OCI-M1 (cell line): ENCODE measurements at regions not wholly inside any gene's neighbourhood (a gene's known extent, or its start where the extent isn't known, plus 50 kb on each side); places are given as distances from the start of the nearest gene placed in this dataset.
"Not testable (repeated sequence)": the region's sequence is repeated elsewhere in the genome, so short reads cannot be mapped to it uniquely, and the experiment has no call there.

Source experiments
- DNase-seq: peaks from one replicate; lab custom pipeline; 2025; lab: John Stamatoyannopoulos, UW

GRCh38 chr3:145906755-145907154 is 254.2 kb downstream of the PLOD2 start:
- peak; percentile 13 for DNase-seq

GRCh38 chr3:145911016-145911415 is 250.0 kb downstream of the PLOD2 start:
- no peak for DNase-seq

- DNase-seq = no peak
Observed at GRCh38 chr3:145915787-145916186, 245.2 kb downstream of the PLOD2 start.

GRCh38 chr3:145927736-145928135 is 233.2 kb downstream of the PLOD2 start:
- DNase-seq = not testable (repeated sequence)

GRCh38 chr3:145936971-145937370 is 224.0 kb downstream of the PLOD2 start:
- no peak for DNase-seq

GRCh38 chr3:145939431-145939830 is 221.6 kb downstream of the PLOD2 start:
- no peak for DNase-seq

- DNase-seq = no peak
Observed at GRCh38 chr3:145942052-145942451, 218.9 kb downstream of the PLOD2 start.

GRCh38 chr3:145943952-145944351 is 217.0 kb downstream of the PLOD2 start:
- DNase-seq = no peak

- no peak for DNase-seq
Observed at GRCh38 chr3:145951441-145951840, 209.5 kb downstream of the PLOD2 start.

- no peak for DNase-seq
Observed at GRCh38 chr3:145952536-145952935, 208.4 kb downstream of the PLOD2 start.

GRCh38 chr3:145953316-145953715 is 207.7 kb downstream of the PLOD2 start:
- DNase-seq = no peak

- peak; percentile 33 for DNase-seq
Observed at GRCh38 chr3:145959457-145960088, 201.4 kb downstream of the PLOD2 start.

GRCh38 chr3:145963111-145963510 is 197.9 kb downstream of the PLOD2 start:
- no peak for DNase-seq

GRCh38 chr3:145967043-145967442 is 193.9 kb downstream of the PLOD2 start:
- DNase-seq = no peak

GRCh38 chr3:145971186-145971585 is 189.8 kb downstream of the PLOD2 start:
- no peak for DNase-seq

GRCh38 chr3:145972851-145973250 is 188.1 kb downstream of the PLOD2 start:
- no peak for DNase-seq

- DNase-seq = no peak
Observed at GRCh38 chr3:145981056-145981455, 179.9 kb downstream of the PLOD2 start.

- DNase-seq = no peak
Observed at GRCh38 chr3:145983101-145983500, 177.9 kb downstream of the PLOD2 start.
